ENCODE measurements at regions not wholly inside any gene's neighbourhood (a gene's known extent, or its start where the extent isn't known, plus 50 kb on each side); places are given as distances from the start of the nearest gene placed in this dataset.

DNA sequence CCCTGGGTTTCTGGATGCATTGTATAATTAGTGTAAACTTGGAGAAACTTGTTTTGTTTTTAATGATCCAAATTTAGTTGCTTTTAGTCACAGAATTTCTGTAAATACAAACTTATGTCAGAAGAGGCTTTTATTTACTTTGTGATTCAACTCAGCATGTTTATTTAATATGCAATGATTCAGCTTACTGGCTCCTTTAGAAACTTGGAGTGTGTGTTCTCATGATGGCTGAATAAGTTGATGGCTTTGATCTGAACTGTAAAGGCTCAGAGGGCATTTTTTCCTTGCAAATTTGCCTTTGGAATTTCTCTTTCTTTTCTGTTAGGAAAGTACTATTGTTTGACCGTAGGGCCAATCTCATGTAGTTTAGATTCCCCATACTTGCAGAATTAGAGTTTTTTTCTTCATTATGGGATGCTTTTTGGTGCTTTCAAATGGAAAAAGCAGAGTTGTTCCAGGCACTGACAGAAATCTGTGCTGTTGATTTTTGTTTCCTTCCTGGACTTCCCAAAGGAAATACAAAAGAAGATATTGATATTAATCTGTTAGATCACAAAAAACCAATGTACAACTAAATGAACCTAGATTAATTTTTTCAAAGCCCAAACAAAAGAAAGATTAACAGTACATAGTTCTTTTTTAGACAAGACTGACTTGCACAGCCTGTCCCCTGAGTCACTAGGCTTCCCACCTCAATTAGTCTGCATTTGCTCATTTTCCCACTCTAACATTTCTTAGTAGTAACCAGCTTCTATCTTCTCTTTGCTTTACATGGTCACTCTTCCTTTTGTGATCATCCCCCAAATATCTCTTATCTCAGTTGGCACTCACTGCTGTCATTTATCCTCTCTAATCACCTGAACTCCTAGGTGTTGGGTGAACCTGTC, 96.8 kb upstream of the AGR3 start:
- H3F3A ChIP-seq (ENCODE audit: insufficient read depth, low read length): no peaks in the 10 kb centered on the region
- no peaks in the 10 kb centered on the region for H4K20me1 ChIP-seq (ENCODE audit: insufficient read depth, low read length)
- no peak overlapping the region for H3K9ac ChIP-seq (ENCODE audit: low read length)
- H3K4me3 ChIP-seq (ENCODE audit: low read depth, low read length, poor library complexity, severe bottlenecking): no peak overlapping the region
- H3K4me2 ChIP-seq (ENCODE audit: low read length): no peak overlapping the region
- no peaks in the 10 kb centered on the region for H3K36me3 ChIP-seq (ENCODE audit: insufficient read depth, low read length)
- H3K79me2 ChIP-seq (ENCODE audit: insufficient read depth, low read length): no peaks in the 10 kb centered on the region
- peaks cover 4% of the 10 kb centered on the region for H3K4me1 ChIP-seq (ENCODE audit: insufficient read depth, low read length, severe bottlenecking)
- no peak overlapping the region for H3K27ac ChIP-seq (ENCODE audit: low read depth, low read length, poor library complexity, severe bottlenecking)
- no peaks in the 10 kb centered on the region for H3K27me3 ChIP-seq (ENCODE audit: insufficient read depth, low read length)
- H3K9me3 ChIP-seq (ENCODE audit: low read length): no peaks in the 10 kb centered on the region
- no peaks in the 10 kb centered on the region for H3K9me2 ChIP-seq (ENCODE audit: low read depth, low read length)
- no peak for TF ChIP-seq EZH2 (IDR thresholded peaks at IDR 0.05; ENCODE audit: borderline replicate concordance, low read length)
- TF ChIP-seq, protein P1, sequence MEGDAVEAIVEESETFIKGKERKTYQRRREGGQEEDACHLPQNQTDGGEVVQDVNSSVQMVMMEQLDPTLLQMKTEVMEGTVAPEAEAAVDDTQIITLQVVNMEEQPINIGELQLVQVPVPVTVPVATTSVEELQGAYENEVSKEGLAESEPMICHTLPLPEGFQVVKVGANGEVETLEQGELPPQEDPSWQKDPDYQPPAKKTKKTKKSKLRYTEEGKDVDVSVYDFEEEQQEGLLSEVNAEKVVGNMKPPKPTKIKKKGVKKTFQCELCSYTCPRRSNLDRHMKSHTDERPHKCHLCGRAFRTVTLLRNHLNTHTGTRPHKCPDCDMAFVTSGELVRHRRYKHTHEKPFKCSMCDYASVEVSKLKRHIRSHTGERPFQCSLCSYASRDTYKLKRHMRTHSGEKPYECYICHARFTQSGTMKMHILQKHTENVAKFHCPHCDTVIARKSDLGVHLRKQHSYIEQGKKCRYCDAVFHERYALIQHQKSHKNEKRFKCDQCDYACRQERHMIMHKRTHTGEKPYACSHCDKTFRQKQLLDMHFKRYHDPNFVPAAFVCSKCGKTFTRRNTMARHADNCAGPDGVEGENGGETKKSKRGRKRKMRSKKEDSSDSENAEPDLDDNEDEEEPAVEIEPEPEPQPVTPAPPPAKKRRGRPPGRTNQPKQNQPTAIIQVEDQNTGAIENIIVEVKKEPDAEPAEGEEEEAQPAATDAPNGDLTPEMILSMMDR (IDR thresholded peaks at IDR 0.05; ENCODE audit: low read length): no peak
- H2AFZ ChIP-seq (ENCODE audit: low read length): no peak overlapping the region

DNA sequence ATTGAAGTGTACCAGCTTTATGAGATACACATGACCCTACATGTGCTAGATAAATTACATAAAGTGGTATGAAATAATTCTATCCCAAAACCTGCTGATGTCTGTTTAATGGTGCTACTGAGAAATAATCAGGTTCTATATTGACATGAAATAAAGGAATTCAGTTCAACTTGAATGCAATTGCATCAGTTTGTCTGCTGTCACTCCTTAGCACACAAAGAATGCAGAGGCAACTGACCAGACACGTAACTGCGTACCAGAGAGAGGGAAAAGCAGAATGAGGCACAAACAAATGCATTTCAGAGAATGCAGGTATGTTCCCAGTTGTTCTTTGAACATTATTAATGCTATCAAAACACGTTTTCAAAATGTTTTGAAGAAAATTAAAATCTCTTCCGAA, 98.8 kb upstream of the AGR3 start:
- TF ChIP-seq, protein P1 (IDR thresholded peaks at IDR 0.05; ENCODE audit: low read length): no peak
- no peak for TF ChIP-seq EZH2 (IDR thresholded peaks at IDR 0.05; ENCODE audit: borderline replicate concordance, low read length)
- H3K9me2 ChIP-seq (ENCODE audit: low read depth, low read length): no peaks in the 10 kb centered on the region
- H3K36me3 ChIP-seq (ENCODE audit: insufficient read depth, low read length): no peaks in the 10 kb centered on the region
- no peaks in the 10 kb centered on the region for H4K20me1 ChIP-seq (ENCODE audit: insufficient read depth, low read length)
- no peaks in the 10 kb centered on the region for H3K27me3 ChIP-seq (ENCODE audit: insufficient read depth, low read length)
- no peak overlapping the region for H3K27ac ChIP-seq (ENCODE audit: low read depth, low read length, poor library complexity, severe bottlenecking)
- H3K79me2 ChIP-seq (ENCODE audit: insufficient read depth, low read length): no peaks in the 10 kb centered on the region
- H3K9me3 ChIP-seq (ENCODE audit: low read length): no peaks in the 10 kb centered on the region
- H2AFZ ChIP-seq (ENCODE audit: low read length): no peak overlapping the region
- H3F3A ChIP-seq (ENCODE audit: insufficient read depth, low read length): no peaks in the 10 kb centered on the region
- no peak overlapping the region for H3K4me2 ChIP-seq (ENCODE audit: low read length)
- H3K4me1 ChIP-seq (ENCODE audit: insufficient read depth, low read length, severe bottlenecking): peaks cover 1% of the 10 kb centered on the region
- no peak overlapping the region for H3K4me3 ChIP-seq (ENCODE audit: low read depth, low read length, poor library complexity, severe bottlenecking)
- H3K9ac ChIP-seq (ENCODE audit: low read length): no peak overlapping the region

DNA sequence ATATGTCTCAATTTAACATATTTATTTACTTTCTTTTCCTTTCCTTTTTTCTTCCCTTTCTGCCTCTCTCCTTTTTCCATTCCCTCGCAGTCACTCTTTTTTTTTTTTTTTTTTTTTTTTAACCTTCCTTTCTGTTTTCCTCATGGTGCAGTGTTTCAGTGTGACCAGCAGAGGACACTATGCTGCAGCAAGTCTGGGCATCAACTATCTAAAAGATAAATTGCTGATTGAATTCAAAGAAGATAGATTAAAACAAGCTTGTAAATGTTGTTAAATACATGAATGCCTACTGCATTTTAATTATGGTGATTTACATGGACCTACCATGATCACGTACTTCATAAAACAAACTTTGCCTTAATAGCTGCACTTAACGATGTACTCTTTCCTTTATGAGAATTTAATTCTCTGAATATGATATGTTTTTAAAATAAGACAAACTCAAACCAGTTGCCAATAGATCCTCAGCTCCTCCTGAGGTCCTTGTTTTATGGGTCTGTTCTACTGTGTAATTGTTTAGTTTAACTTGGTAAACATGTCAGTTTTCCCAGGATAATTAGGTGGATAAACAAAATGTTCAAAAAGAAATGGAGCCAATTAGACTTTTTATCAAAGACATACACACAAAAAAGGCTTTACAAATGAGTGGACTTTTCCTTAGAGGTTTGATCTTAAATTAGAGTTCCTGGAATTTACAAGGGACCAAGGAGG, 101.0 kb upstream of the AGR3 start:
- Histone ChIP-seq H2AFZ (ENCODE audit: low read length) (no peak overlapping the region), H3K36me3 (ENCODE audit: insufficient read depth, low read length) (no peaks in the 10 kb centered on the region), H3K9ac (ENCODE audit: low read length) (no peak overlapping the region), H3K27ac (ENCODE audit: low read depth, low read length, poor library complexity, severe bottlenecking) (no peak overlapping the region), H3K79me2 (ENCODE audit: insufficient read depth, low read length) (no peaks in the 10 kb centered on the region), H3K27me3 (ENCODE audit: insufficient read depth, low read length) (no peaks in the 10 kb centered on the region), H3K4me3 (ENCODE audit: low read depth, low read length, poor library complexity, severe bottlenecking) (no peak overlapping the region), H3K4me1 (ENCODE audit: insufficient read depth, low read length, severe bottlenecking) (no peaks in the 10 kb centered on the region), H3K9me3 (ENCODE audit: low read length) (no peaks in the 10 kb centered on the region), H3K4me2 (ENCODE audit: low read length) (no peak overlapping the region), H4K20me1 (ENCODE audit: insufficient read depth, low read length) (no peaks in the 10 kb centered on the region), H3K9me2 (ENCODE audit: low read depth, low read length) (no peaks in the 10 kb centered on the region), H3F3A (ENCODE audit: insufficient read depth, low read length) (no peaks in the 10 kb centered on the region)
- no peak for TF ChIP-seq EZH2 (IDR thresholded peaks at IDR 0.05; ENCODE audit: borderline replicate concordance, low read length)
- TF ChIP-seq, protein P1 (IDR thresholded peaks at IDR 0.05; ENCODE audit: low read length): peak; percentile 98
